Liver (tissue), 3 donors: ENCODE measurements at regions not wholly inside any gene's neighbourhood (a gene's known extent, or its start where the extent isn't known, plus 50 kb on each side); places are given as distances from the start of the nearest gene placed in this dataset.

Source experiments
- ATF3 ChIP-seq: IDR thresholded peaks from 2 replicates; pipeline ENCODE4 v1.6.1; 2016; ENCODE audit warnings: antibody characterized with exemption
- CTCF ChIP-seq: fragments of 150-350 bp; IDR thresholded peaks from 2 replicates; pipeline ENCODE4 v1.5.1; 2017; ENCODE audit warnings: improper control_type of control experiment, low read depth, low read length; ENCODE audit not compliant: missing input control
- FOXA1 ChIP-seq: IDR thresholded peaks from 2 replicates; pipeline ENCODE4 v1.6.1; 2016; ENCODE audit warnings: antibody characterized with exemption
- GABPA ChIP-seq, 2 donors: IDR thresholded peaks in 1 of 2; conservative IDR thresholded peaks in 1 of 2; 2 replicates each; pipeline ENCODE4 v1.6.1; 2016; ENCODE audit warnings: antibody characterized with exemption in 2 of 2, mild to moderate bottlenecking in 1 of 2, moderate library complexity in 1 of 2
- MAX ChIP-seq: IDR thresholded peaks from 2 replicates; pipeline ENCODE4 v1.6.1; 2016; ENCODE audit warnings: antibody characterized with exemption
- NR2F2 ChIP-seq: IDR thresholded peaks from 2 replicates; pipeline ENCODE4 v1.6.1; 2016; ENCODE audit warnings: antibody characterized with exemption
- RAD21 ChIP-seq, 2 donors: IDR thresholded peaks; 2 replicates each; pipeline ENCODE4 v1.6.1; 2016; ENCODE audit warnings: antibody characterized with exemption in 2 of 2, mild to moderate bottlenecking in 2 of 2
- REST ChIP-seq: IDR thresholded peaks from 2 replicates; pipeline ENCODE4 v1.6.1; 2016; ENCODE audit warnings: antibody characterized with exemption, mild to moderate bottlenecking
- SP1 ChIP-seq: IDR thresholded peaks from 2 replicates; pipeline ENCODE4 v1.6.1; 2018; ENCODE audit warnings: antibody characterized with exemption, mild to moderate bottlenecking
- ZBTB33 ChIP-seq: IDR thresholded peaks from 2 replicates; pipeline ENCODE4 v1.6.1; 2016; ENCODE audit warnings: antibody characterized with exemption
- donor health status: healthy.
- donor health status: healthy.

GRCh38 chr12:78530100-78530765 is 334.3 kb upstream of the SYT1 start:
- TF ChIP-seq MAX, result no peak
- TF ChIP-seq CTCF, result no peak
- no peak for TF ChIP-seq REST
- no peak for TF ChIP-seq ATF3
- no peak for TF ChIP-seq SP1
- TF ChIP-seq FOXA1, result no peak
- no peak for TF ChIP-seq GABPA (IDR thresholded peaks at IDR 0.05 in 1 of 2, conservative IDR thresholded peaks at IDR 0.05 in 1 of 2)
- no peak for TF ChIP-seq ZBTB33
- no peak for TF ChIP-seq RAD21 (IDR thresholded peaks at IDR 0.05)
- no peak for TF ChIP-seq NR2F2
